PC-9 (cell line): ENCODE measurements at regions not wholly inside any gene's neighbourhood (a gene's known extent, or its start where the extent isn't known, plus 50 kb on each side); places are given as distances from the start of the nearest gene placed in this dataset.

Experiments used
- CTCF ChIP-seq: fragments of 200-600 bp; sonication (generic); conservative IDR thresholded peaks from 2 replicates; pipeline ENCODE4 v1.6.1; 2017; ENCODE audit warnings: mixed run types, antibody characterized with exemption, mild to moderate bottlenecking, moderate library complexity
- EZH2 ChIP-seq: fragments of 200-600 bp; sonication (generic); IDR thresholded peaks from 2 replicates; pipeline ENCODE4 v1.8.0; 2017; ENCODE audit warnings: antibody characterized with exemption, low read depth

- TF ChIP-seq CTCF: no peak
- TF ChIP-seq EZH2: no peak
Observed at GRCh38 chr14:96979611-96980074, 182.5 kb downstream of the VRK1 start.
